Frontal cortex (tissue), 3 donors: ENCODE measurements at regions not wholly inside any gene's neighbourhood (a gene's known extent, or its start where the extent isn't known, plus 50 kb on each side); places are given as distances from the start of the nearest gene placed in this dataset.
A peak's percentile ranks its signal among the peaks of the same experiment; 100 is the strongest.

Source experiments
- DNase-seq, 2 donors: peaks; one replicate each; pipeline ENCODE4 v3.0.0; 2012; ENCODE audit warnings: low spot score in 2 of 2
- FAIRE-seq: peaks from 2 replicates; lab custom pipeline; 2012; peaks lifted over from hg19 to GRCh38; lab: Jason Lieb, UNC
- donor health status: control.
- donor health status: control.
- donor health status: control.

DNA sequence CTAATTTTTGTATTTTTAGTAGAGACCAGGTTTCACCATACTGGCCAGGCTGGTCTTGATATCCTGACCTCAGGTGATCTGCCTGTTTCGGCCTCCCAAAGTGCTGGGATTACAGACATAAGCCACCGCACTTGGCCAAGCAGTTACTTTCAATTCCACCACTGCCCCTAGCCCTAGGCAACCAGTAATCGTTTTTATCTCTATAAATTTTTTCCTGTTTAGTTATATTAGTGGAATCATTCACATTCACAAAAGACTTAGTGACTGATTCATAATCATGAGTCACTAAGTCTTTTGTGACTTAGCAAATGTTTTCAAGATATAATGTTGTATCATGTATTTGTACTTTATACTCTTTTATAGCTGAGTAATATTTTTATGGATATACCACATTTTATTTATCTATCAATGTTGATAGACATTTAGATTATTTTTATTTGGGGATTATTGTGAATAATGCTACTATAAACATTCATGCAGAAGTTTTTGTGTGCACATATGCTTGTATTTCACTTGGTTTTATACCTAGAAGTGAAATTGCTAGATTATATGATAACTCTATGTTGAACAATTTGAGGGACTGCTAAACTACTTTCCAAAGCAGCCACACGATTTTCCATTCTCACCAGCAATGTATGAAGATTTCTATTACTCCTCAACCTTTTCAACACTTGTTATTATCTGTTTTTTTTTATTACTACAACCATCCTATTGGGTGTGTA is 421.4 kb upstream of the ID4 start:
- DNase-seq (no peak), FAIRE-seq (no peak)

DNA sequence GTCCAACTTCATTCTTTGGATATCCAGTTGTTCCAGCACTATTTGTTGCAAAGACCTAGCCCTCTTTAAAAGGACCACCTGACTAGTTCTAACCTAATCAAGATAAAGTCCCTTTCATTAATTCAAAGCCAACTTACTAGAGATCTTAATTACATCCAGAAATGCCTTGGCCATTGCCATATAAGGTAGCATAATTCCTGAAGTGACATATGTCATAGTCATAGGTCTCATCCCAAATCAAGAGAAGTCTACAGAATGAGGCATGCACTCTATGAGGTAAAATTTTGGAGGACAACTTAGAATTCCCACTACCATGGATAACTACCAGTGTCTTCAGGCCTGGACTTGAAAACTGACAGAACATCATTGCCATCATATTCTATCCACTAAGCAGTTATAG is 420.4 kb upstream of the ID4 start:
- FAIRE-seq (no peak), DNase-seq (no peak)

DNA sequence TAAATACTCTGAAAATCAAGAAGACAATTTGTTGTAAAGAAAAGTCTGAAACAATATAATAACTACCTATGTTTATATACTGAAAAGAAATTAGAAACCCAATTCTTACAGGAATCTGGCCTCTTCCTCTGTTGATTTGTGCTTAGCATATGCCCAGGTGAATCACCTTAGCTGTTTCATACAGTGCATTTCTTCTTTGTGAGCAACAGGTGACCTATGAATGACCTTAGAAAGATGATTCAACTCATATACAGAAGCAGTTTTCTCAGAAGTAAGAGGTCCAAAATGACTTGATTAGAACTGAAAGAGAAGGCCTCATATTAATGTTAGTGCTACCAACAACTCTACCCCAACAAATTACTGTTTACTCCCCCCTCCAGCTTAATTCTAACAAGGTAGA is 419.5 kb upstream of the ID4 start:
- FAIRE-seq: no peak
- no peak for DNase-seq

DNA sequence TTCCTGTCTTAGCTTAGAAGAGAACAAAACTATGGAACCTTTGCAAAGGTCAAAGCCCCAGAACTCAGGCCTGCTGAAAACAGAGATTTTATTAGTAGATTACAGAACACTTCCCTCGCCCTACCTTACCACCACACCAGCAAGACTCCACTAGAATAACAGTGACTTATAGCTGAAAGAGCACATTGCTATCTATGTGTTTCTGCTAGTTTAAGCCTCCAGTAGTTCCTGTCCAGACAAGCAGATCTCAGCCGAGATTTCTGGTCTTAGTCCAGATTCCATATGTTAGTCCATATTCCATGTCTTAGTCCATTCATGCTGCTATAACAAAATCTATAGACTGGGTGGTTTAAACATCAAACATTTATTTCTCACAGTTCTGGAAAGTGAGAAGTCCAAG is 412.3 kb upstream of the ID4 start:
- DNase-seq: no peak
- no peak for FAIRE-seq

DNA sequence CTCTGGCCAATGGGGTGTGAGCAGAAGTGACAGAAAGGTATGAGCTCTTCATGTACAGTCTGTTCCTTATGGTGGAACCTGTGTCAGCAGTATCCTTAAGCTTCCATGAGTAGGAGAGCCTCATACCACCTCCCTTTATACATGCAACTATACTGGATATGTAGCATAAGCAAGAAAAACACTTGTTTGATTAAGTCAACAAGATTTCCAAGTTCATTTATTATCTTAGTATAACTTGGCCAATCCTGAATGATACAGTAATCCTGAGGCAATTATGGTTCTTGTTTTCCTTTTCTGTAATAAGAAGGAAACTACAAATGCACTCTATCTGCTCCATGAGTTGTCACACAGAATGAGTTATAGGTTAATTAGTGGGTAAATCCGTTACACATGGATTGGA is 409.6 kb upstream of the ID4 start:
- no peak for FAIRE-seq

DNA sequence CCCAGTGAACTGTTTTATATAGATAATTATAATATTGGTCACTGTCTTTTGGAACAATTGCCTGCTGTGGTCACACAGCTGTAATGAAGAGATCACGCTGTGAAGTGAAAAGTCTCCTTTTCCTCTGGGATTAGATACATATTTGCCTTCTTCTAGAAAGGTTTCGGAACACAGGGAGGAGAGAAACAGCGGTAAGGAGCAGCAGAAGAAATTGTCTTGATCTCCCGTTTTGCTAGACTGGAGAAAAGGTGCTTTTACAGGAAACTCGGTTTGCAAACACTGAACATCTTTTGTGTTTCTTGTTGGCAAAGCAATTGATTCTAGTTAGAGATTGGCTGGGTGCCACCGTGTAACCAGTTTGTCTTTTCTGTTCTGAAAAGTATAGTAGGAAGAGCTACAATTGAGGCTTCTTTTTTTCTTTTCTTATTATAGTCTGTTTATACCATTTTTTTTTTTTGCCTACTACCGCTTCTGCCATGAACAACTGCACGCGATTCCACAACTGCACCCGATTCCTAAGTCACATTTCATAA is 404.1 kb upstream of the ID4 start:
- FAIRE-seq (no peak), DNase-seq (no peak)

More for the DNA sequence above, 409.6 kb upstream of the ID4 start:
- no peak for DNase-seq

DNA sequence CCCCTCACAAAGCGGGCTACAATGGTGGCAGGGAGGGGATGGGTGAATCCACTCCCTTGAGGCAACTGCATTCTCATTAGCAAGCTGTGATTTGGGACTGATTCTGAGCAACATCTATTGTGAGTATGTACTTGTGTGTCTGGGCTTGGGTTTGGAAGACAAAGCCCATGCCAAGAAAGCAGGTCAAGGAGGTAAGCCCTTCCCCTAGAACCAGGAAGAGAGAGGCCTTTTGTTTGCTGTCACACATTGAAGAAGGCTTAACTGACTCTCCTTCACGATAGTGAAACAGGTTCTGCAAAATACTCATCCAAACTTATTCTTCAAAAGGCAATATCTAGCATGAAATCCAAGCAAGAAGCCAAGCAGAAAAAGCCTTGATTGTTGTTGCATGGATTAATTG is 403.1 kb upstream of the ID4 start:
- DNase-seq (no peak), FAIRE-seq (no peak)

DNA sequence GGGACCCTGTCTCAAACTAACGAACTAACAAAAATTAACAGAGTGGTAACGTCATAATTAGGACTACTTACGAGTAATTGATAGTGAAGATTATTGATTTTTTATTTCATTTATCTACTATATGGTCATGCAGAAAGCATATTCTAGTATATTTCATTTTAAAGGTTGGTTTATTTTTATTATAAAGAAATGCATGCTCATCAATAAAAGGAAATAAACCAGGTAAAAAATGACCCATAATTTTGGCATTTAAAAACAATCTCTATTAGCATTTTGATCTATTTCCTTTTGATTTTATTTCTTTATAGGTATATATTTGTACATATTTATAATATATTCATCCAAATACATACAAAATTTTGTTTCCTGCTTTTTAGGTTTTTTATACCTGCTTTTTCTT is 401.4 kb upstream of the ID4 start:
- DNase-seq: no peak
- FAIRE-seq: peak; percentile 31

DNA sequence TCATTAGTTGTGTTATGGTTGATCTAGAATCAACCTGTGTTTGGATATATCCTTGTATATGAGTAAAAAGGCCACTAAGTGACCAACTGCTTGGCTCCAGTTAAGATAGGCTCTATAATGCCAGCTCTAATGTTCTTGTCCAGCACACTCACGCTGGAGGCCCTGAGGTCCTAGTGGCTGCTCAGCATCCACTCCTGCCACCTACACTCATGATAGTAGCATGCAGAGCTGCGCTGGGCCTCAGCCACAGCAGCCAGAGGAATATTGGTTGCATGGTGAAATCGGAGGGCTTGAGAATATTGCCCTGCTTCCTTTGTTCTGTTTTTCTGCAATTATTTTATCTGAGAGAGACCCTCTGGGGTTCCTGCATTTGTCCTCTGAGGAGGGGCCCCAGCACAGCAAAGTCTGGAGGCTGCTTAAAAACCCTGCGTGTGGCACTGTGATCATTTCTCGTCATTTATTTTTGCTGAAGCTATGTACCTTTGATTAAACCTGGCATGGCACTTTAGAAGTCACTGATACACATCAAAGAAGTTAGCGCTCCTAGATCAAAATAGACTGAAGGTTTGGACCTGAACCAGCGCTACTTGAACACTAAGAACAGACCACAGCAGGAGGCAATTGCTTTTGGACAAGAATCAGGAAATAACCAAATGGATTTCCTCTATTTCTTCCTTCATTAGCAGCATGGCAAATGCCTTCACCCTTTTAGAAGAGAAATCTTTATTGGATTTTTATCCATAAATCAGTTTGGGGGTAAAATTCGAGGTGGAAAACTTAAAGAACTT is 398.4 kb upstream of the ID4 start:
- no peak for DNase-seq
- no peak for FAIRE-seq

DNA sequence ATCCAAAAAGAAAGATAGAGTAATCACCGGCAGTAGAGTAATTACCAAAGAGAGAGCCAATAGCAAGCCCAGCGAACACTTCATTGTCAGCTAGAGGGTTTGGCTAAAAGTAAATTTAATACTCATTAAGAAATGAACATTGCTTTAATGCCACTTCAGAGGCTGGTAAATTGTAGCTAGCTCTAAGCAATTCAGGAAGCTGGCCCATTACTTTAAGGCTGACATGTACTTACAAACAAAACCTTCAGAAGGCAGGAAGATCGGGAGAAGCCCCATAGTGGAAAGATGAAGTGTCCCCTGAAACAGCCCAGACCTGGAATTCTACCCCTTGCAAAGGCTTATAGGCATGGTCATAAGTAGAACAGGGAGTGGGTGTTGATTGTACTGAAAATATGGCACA is 396.6 kb upstream of the ID4 start:
- DNase-seq (no peak), FAIRE-seq (no peak)

DNA sequence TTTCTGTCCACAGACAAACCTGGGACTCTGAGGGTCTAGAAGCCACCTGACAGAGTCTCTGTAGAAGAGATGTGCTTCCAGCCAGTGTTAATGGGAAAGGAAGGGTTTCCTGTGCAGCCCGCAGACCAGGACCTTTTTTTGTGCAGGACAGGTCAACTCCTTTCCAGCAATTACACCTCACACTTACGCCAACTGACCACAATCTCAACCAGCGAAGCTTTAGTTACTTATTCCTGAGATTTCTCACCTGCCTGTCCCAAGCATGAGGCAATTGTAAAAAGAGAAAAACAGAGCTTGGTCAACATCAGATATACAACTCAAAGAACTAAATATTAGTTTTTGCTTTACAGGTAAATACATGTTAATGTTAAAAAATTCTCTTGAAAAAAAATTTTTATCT is 393.8 kb upstream of the ID4 start:
- no peak for FAIRE-seq

DNA sequence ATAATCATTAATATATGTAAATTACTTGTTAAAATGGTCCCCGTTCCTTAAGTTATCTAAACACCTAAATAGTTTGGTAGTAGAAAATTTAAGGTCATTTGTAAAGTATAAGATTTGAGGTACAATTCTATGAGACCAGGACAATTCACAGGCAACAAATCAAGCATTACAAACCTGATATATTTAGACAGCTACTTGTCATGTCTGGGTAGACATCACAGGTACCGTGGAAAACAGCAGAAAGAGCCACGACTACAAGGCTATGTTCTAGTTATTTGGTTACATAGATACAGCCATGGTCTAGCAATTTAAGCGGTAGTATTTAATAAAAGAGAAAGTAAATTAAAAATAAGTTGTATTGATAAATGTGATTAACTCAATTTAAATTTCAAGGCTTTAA is 393.1 kb upstream of the ID4 start:
- peak; percentile 31 for FAIRE-seq

More for the DNA sequence above, 393.8 kb upstream of the ID4 start:
- no peak for DNase-seq

DNA sequence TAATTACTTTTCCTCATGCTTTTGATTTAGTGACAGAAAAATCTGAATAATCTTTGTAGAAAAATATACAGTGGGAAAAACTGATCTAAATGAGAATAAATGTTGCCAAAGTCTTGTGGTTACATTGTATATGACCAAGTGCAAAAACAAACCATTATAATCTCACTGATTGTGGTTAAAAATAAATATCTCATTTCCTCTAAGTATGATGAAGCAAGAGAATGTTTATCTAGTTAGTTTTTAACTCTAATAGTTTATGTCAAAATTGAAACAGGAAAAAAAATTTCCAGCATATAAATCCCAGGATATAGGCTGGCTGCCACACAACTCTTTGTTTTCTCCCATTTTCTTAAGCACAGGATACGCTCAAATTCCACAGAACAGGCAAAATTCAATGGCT is 392.7 kb upstream of the ID4 start:
- DNase-seq (no peak), FAIRE-seq (no peak)

More for the DNA sequence above, 393.1 kb upstream of the ID4 start:
- no peak for DNase-seq

DNA sequence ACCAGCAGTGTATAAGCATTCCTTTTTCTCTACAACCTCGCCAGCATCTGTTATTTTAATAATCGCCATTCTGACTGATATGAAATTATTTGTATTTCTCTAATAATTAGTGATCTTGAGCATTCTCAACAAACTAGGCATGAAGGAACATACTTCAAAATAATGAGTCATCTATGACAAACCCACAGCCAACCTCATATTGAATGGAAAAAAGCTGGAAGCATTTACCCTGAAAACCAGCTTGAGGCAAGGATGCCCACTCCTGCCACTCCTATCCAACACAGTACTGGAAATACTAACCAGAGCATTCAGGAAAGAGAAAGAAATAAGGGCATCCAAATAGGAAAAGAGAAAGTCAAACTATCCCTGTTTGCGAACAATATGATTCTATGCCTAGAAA is 390.6 kb upstream of the ID4 start:
- FAIRE-seq (no peak), DNase-seq (no peak)

DNA sequence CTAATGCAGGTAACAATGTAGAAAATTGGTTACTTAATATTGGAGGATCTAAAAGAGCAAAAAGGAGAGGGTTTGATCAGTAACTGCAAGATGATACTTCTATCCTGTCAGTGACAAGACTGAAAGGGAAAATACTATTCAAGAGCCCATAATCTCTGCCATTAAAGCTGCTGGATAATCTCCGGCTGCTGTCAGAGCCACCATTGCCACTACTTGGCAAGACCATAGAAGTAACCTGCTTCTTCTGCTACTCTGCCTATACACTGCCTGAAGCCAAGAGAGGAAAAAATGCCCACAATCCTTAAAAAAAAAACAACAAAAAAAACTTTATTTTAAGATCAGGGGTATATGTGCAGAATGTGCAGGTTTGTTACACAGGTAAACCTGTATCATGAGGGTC is 386.5 kb upstream of the ID4 start:
- FAIRE-seq: no peak

DNA sequence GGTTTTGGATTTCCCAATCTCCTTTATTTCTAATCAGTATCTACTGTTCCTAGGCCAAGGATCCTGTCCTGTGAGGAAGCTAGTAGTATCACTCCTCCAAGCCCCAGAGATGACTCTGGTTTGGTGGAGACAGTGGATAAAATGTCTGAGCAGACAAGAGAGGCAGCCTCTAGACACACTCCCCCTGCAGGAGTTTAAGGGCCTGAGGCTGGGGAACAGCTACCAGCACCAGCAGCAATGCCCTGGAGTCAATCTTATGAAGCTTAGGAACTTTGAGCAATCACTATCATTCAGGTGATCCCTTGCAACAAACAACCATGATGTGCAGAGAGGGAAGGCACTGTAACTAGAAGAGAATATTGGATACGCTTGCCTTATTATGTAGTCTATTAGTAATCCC is 384.7 kb upstream of the ID4 start:
- FAIRE-seq (no peak), DNase-seq (no peak)

More for the DNA sequence above, 386.5 kb upstream of the ID4 start:
- DNase-seq: no peak

DNA sequence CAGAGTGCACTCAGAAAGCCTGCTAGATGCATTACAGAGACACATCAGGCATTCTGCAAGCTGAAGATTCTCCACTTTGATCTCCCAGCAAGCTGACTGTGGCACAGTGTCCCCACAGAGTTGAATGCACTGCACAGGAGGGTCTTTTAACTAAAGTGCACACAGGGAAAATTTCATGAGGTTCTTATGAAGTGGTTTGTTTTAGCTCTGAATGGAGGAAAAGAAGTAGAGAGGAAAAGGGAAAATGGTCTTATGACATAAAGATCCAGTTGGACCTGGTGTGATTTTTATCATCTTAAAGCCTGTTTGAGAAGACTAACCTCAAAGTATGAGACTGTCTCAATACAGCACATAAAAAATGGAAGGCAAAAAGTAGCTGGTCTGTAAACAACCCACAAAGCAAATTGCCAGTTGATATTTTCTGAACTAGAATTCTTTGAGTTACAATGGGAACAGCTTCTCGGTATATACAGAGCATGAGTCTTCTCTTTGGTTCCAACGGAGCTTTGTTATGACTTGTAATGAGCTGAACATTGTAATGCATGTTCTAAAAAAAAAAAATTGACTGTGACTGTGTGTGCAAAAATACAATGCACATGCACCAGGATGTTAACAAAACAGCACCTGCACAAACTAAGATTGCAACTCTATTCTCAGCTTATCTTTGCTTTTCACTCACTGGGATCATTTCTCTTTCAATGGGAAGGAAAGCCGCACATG is 383.0 kb upstream of the ID4 start:
- no peak for FAIRE-seq
- DNase-seq: no peak

DNA sequence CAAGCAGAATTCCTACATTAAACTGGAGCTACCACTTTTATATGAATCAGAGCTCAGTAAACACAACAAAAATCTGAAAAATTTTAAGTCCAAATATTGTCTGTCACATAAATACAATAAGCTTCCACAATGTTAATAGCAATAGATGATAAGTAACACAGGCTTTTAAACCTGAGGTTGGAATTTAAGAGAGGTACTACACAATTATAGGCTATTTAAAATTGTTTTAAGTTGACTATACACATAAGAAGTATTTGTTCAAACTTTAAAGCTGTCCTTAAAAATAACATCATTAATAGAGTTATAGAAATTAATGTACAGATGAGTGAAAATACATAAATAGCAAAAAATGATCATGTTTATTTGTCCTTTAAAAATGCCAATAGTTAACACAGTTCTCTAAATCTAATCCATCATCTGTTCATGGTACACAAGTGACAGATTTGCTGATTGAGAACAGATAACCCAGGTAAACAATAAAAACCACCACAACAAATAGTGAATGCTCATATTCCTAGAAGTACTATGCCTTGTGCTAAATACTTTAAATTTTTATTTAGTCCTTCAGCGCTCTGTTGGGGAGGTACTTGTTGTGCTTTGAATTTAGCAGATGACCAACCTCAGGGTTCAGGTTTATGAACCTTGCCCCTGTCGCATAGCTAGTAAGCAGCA is 382.3 kb upstream of the ID4 start:
- no peak for FAIRE-seq
- no peak for DNase-seq

DNA sequence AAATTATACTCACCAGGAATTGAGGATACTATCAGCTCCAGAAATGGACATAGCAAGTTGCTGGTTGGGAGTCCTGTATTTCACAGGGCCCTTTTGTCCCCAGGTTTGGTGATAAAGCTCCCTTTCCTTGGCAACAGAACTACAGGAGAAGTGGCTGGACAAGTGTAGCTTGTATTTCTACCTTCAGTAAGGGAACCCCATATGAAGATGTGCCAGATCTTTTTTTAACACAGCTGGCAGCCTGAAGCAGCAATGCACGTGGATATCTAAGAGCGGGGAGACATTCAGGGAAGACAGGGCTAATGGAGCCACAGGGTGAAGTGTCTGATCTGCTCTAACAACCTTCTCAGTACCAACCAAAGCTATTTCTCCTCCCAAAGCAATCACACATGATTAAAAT is 373.9 kb upstream of the ID4 start:
- FAIRE-seq (no peak), DNase-seq (no peak)

DNA sequence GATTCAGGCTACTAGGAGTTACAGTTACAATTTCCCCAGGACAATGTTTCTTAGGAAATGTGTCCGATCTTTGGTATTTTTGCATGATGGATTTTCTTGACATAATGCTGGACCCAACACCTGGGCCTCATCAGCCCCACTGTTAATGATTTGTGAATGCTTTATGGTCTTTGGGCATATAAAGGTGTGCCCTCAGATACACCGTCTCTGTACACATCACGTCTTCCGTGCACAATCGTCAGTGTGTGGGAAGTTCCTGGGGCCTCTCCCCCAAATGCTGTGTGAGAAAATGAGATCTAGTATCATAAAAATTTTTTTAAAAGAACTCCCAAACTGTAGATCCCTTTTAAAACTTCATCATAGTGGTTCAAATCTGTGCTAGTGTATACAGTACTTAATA is 373.2 kb upstream of the ID4 start:
- no peak for FAIRE-seq
- DNase-seq: no peak
